ENCODE measurements at regions not wholly inside any gene's neighbourhood (a gene's known extent, or its start where the extent isn't known, plus 50 kb on each side); places are given as distances from the start of the nearest gene placed in this dataset.
A peak's percentile ranks its signal among the peaks of the same experiment; 100 is the strongest.
"Not testable (repeated sequence)": the region's sequence is repeated elsewhere in the genome, so short reads cannot be mapped to it uniquely, and the experiment has no call there.

DNA sequence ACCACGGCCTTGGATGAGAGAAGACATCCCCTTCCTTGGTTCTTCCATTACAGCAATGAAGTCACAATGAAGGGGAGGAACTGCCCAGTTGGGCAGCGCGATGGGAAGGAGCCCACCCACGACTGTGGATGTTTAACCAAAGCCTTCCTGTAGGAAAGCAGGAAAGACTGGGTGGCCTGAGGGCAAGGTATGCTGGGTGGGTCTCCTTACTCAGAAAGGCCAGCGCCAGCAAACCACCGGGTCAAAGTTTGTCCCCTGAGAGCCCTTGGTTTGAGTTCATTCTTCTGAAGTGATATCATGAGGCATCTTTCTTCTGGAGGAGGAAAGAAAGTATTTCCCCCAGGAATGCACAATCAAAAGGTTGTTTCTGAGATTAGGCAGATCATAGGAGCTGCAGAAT lies 105.2 kb downstream of the C16orf95 start:
- no peak overlapping the region for H3K4me3 ChIP-seq (ENCODE audit: control insufficient read depth, low read depth, low read length)
- TF ChIP-seq, protein P1, sequence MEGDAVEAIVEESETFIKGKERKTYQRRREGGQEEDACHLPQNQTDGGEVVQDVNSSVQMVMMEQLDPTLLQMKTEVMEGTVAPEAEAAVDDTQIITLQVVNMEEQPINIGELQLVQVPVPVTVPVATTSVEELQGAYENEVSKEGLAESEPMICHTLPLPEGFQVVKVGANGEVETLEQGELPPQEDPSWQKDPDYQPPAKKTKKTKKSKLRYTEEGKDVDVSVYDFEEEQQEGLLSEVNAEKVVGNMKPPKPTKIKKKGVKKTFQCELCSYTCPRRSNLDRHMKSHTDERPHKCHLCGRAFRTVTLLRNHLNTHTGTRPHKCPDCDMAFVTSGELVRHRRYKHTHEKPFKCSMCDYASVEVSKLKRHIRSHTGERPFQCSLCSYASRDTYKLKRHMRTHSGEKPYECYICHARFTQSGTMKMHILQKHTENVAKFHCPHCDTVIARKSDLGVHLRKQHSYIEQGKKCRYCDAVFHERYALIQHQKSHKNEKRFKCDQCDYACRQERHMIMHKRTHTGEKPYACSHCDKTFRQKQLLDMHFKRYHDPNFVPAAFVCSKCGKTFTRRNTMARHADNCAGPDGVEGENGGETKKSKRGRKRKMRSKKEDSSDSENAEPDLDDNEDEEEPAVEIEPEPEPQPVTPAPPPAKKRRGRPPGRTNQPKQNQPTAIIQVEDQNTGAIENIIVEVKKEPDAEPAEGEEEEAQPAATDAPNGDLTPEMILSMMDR (conservative IDR thresholded peaks at IDR 0.05; ENCODE audit: control insufficient read depth, insufficient read depth, low read depth, low read length): no peak
- peak; percentile 85 for DNase-seq (ENCODE audit: low read depth)

DNA sequence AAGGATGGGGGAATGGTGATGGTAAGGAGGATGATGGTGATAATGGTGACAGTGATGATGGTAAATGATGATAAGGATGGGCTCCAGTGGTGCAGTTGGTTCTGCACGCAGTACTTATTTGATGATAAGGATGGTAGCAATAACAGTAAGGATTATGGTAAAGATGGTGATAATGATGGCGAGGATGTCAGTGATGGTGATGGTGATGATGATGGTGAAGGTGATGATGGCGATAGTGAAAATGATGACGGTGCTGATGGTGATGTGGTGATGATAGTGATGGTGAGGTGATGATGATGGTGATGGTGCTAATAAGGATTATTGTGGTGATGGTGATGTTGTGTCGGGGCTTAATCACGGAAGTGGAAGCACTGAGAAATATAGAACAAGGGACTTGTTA lies 103.7 kb downstream of the C16orf95 start:
- no peak overlapping the region for H3K4me3 ChIP-seq (ENCODE audit: control insufficient read depth, low read depth, low read length)
- no peak for DNase-seq (ENCODE audit: low read depth)
- TF ChIP-seq, protein P1 (conservative IDR thresholded peaks at IDR 0.05; ENCODE audit: control insufficient read depth, insufficient read depth, low read depth, low read length): no peak

DNA sequence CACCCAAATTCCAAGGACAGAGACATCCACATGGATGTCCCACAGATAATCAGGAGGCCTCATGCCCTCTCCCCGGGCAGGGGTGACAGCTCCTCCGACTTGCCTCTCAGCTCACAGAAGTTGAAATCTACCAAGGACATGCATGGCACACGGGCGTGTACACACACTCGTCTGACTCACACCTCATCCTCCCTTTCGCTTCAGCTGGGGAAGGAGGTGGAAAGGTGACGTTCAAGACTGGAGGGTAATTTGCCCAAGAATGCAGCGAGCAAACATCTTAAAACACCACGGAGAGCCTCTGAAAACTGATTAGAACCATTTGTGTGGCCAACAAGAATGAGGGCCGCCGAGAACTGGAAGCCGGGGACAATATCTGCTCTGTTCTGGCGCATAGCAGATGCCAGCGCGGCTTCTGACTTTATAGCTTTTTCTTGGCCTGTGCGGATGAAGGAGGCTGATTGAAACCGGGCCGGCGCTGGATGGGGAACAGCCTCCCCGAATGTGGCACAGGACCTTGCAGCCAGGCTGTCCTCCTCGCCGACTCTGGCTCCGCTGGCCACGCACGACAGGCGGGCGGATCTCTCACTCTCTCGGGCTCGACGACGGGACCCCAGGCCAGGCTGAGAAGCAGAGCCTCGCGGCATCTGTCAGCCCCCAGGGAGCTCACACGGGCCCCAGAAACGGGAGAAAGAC lies 100.9 kb downstream of the C16orf95 start:
- no peak for DNase-seq (ENCODE audit: low read depth)
- H3K4me3 ChIP-seq (ENCODE audit: control insufficient read depth, low read depth, low read length): no peak overlapping the region
- TF ChIP-seq, protein P1 (conservative IDR thresholded peaks at IDR 0.05; ENCODE audit: control insufficient read depth, insufficient read depth, low read depth, low read length): no peak

DNA sequence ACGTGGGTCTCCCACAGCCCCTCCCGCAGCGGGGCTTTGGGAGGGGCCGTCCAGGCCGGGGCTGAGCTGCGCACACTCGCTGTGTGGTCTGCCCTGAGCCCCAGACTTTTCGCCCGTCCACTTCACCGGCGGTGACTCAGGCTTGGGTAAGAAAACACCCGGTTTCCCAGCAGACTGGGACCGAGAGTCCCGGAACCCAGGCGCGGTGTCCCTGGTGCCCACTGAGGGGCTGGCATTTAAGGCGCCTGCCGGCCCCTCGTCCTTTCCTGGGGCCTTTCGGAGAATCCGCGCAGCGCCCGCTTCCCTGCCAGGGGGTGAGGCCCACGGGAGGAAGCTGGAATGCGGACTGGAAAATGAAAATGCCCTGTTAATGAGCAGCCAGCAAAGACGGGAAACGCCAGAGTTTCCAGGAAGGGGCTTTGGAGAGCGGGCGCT lies 100.3 kb downstream of the C16orf95 start:
- no peak overlapping the region for H3K4me3 ChIP-seq (ENCODE audit: control insufficient read depth, low read depth, low read length)
- TF ChIP-seq, protein P1 (conservative IDR thresholded peaks at IDR 0.05; ENCODE audit: control insufficient read depth, insufficient read depth, low read depth, low read length): no peak
- DNase-seq (ENCODE audit: low read depth): no peak

DNA sequence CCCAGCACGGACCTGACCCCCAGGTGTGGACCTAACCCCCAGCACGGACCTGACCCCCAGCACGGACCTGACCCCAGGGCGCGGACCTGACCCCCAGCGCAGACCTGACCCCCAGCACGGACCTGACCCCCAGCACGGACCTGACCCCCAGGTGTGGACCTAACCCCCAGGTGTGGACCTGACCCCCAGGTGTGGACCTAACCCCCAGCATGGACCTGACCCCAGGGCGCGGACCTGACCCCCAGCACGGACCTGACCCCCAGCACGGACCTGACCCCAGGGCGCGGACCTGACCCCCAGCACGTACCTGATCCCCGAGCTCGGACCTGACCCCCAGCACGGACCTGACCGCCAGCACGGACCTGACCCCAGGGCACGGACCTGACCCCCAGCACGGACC lies 99.4 kb downstream of the C16orf95 start:
- DNase-seq (ENCODE audit: low read depth); H3K4me3 ChIP-seq (ENCODE audit: control insufficient read depth, low read depth, low read length): not testable (repeated sequence)

DNA sequence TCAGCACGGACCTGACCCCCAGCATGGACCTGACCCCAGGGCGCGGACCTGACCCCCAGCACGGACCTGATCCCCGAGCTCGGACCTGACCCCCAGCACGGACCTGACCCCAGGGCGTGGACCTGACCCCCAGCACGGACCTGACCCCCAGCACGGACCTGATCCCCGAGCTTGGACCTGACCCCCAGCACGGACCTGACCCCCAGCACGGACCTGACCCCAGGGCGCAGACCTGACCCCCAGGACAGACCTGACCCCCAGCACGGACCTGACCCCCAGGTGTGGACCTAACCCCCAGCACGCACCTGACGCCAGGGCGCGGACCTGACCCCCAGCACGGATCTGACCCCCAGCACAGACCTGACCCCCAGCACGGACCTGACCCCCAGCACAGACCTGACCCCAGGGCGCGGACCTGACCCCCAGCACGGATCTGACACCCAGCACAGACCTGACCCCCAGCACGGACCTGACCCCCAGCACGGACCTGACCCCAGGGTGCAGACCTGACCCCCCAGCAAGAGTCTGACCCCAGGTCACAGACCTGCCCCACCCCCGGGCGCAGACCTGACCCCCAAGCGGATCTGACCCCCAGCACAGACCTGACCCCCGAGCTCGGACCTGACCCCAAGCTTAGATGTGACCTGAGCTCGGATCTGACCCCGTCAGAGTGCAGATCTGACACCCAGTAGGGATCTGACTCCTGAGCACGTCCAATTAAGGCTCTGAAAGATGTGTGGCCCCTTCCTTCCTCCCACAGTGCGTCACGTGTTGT lies 98.7 kb downstream of the C16orf95 start:
- TF ChIP-seq, protein P1 (conservative IDR thresholded peaks at IDR 0.05; ENCODE audit: control insufficient read depth, insufficient read depth, low read depth, low read length): no peak

DNA sequence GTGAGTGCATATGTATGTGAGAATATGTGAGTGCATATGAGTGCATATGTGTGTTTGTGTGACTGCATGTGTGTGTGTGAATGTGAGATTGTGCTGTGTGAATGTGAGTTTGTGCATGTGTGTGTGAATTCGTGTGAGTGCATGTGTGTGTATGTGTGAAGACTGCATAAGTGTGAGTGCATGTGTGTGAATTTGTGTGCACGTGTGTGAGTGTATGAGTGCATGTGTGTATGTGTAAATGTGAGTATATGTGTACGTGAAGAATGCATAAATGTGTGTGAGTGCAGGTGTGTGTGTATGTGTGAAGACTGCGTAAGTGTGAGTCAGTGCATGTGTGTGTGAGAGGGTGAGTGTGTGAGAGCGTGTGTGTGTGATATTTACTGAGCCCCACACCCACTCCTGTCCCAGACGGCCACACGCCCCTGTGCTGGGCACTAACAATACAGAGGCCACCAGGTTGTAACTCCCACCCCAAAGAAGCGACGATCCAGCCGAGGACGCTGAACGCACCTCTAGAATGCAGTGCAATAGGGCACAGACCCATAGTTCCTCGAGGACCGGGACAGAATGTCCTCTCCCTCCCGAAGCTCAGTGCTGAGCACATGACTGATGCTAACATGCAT lies 97.8 kb downstream of the C16orf95 start:
- H3K4me3 ChIP-seq (ENCODE audit: control insufficient read depth, low read depth, low read length): no peak overlapping the region
- no peak for DNase-seq (ENCODE audit: low read depth)
- TF ChIP-seq, protein P1 (conservative IDR thresholded peaks at IDR 0.05; ENCODE audit: control insufficient read depth, insufficient read depth, low read depth, low read length): no peak

More for the DNA sequence above, 98.7 kb downstream of the C16orf95 start:
- H3K4me3 ChIP-seq (ENCODE audit: control insufficient read depth, low read depth, low read length): no peak overlapping the region
- no peak for DNase-seq (ENCODE audit: low read depth)

Data from fibroblast of mammary gland (primary cell).